D721Med (cell line): ENCODE measurements at regions not wholly inside any gene's neighbourhood (a gene's known extent, or its start where the extent isn't known, plus 50 kb on each side); places are given as distances from the start of the nearest gene placed in this dataset.

ENCODE experiments used
- DNase-seq: peaks from one replicate; pipeline ENCODE4 v3.0.0; 2011; ENCODE audit warnings: low spot score; ENCODE audit not compliant: insufficient read length
- FAIRE-seq: peaks from 2 replicates; lab custom pipeline; 2011; peaks lifted over from hg19 to GRCh38; lab: Jason Lieb, UNC
- CTCF ChIP-seq: IDR thresholded peaks from 2 replicates; pipeline ENCODE4 v1.5.1; 2012; ENCODE audit warnings: mild to moderate bottlenecking, control low read depth; ENCODE audit not compliant: insufficient read depth; ENCODE audit errors: missing control alignments

GRCh38 chr3:166447513-166447912 is 610.3 kb upstream of the BCHE start:
- FAIRE-seq (no peak), DNase-seq (no peak)
- TF ChIP-seq CTCF: no peak

- FAIRE-seq (no peak), DNase-seq (no peak)
- TF ChIP-seq CTCF: no peak
These were observed 609.8 kb upstream of the BCHE start for GRCh38 chr3:166446986-166447385.

GRCh38 chr3:166446291-166446690 is 609.1 kb upstream of the BCHE start:
- FAIRE-seq (no peak), DNase-seq (no peak)
- TF ChIP-seq CTCF: no peak

GRCh38 chr3:166445865-166446264 is 608.6 kb upstream of the BCHE start:
- TF ChIP-seq CTCF: no peak
- FAIRE-seq: no peak
- no peak for DNase-seq

GRCh38 chr3:166444756-166445155 is 607.5 kb upstream of the BCHE start:
- DNase-seq: no peak
- FAIRE-seq: no peak

GRCh38 chr3:166444336-166444735 is 607.1 kb upstream of the BCHE start:
- TF ChIP-seq CTCF: no peak
- no peak for DNase-seq
- no peak for FAIRE-seq

More at GRCh38 chr3:166444756-166445155, 607.5 kb upstream of the BCHE start:
- TF ChIP-seq CTCF: no peak

- FAIRE-seq: no peak
- no peak for TF ChIP-seq CTCF
- DNase-seq: no peak
These were observed 598.3 kb upstream of the BCHE start for GRCh38 chr3:166435469-166436057.
